Mammary epithelial cell (primary cell): ENCODE measurements at regions not wholly inside any gene's neighbourhood (a gene's known extent, or its start where the extent isn't known, plus 50 kb on each side); places are given as distances from the start of the nearest gene placed in this dataset.

Experiments
- CTCF ChIP-seq, 2 donors: IDR thresholded peaks in 1 of 2; conservative IDR thresholded peaks in 1 of 2; 2 replicates each; pipeline ENCODE4 v1.5.1; 2011 to 2012; ENCODE audit warnings: inconsistent platforms in 2 of 2, low read length in 2 of 2, mild to moderate bottlenecking in 2 of 2, control low read depth in 1 of 2, low read depth in 1 of 2; ENCODE audit not compliant: insufficient read depth in 1 of 2; ENCODE audit errors: extremely low read depth in 1 of 2
- EZH2 ChIP-seq: IDR thresholded peaks from 2 replicates; pipeline ENCODE4 v1.6.1; 2012; ENCODE audit warnings: low read length, inconsistent platforms, borderline replicate concordance

DNA sequence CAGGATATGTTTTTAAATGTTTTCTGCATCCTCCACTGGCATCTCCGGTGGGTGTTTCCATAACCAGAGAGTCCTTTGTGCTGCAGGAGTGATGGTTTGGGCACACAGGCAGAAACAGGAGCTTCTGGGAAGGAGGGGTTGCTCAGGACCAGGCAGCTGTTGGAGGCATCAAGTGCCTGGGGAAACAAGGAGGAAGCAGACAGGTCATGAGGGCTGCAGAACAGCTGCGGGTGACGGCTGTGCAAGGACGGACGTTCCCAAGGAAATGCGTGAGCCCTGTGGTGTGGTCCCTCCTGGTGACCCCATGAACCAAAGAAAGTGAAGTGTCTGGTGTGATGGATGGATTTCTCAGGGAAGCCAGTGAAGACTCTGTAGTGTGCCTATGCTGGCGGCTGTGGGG is 61.2 kb upstream of the TNFAIP8L3 start:
- TF ChIP-seq CTCF (conservative IDR thresholded peaks at IDR 0.05 in 1 of 2, IDR thresholded peaks at IDR 0.05 in 1 of 2; ENCODE audit: extremely low read depth in 1 of 2, insufficient read depth in 1 of 2, low read depth in 1 of 2, low read length in 2 of 2) (no peak), EZH2 (no peak)
